ENCODE measurements at regions not wholly inside any gene's neighbourhood (a gene's known extent, or its start where the extent isn't known, plus 50 kb on each side); places are given as distances from the start of the nearest gene placed in this dataset.

DNA sequence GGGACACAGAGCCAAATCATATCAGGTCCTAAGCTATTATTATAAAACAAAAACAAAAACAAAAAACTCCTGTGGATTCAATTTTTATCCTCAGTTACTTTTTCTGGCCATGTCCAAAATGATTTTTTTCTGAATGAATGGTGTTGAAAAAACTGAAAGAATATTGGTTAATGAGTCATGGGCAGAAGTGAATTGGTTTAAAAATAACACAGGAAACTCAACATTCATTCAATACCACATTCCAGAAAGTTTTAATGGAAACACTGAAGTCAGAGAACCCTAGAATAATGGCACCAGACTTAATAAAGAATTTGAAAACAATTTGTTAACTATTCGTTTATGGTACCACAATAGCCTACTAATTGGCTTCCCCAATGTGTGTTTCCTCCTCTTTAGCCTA lies 102.4 kb upstream of the CDH9 start:
- Histone ChIP-seq H3K36me3 (ENCODE audit: insufficient read depth, low read length) (no peaks in the 10 kb centered on the region), H3K27ac (ENCODE audit: low read depth in 1 of 2, low read length in 2 of 2) (no peak overlapping the region), H3K9me3 (ENCODE audit: control insufficient read depth in 1 of 2, insufficient read depth in 1 of 2, low read length in 2 of 2) (no peaks in the 10 kb centered on the region), H3K4me3 (ENCODE audit: low read length) (no peak overlapping the region), H3K4me1 (ENCODE audit: insufficient read depth, low read length) (no peaks in the 10 kb centered on the region), H3K27me3 (ENCODE audit: control insufficient read depth in 1 of 2, insufficient read depth in 2 of 2, low read length in 2 of 2) (no peaks in the 10 kb centered on the region)
- Mint-ChIP-seq H3K27ac (no peak overlapping the region), H3K4me1 (ENCODE audit: low read depth) (no peaks in the 10 kb centered on the region), H3K27me3 (no peaks in the 10 kb centered on the region), H3K4me3 (no peak overlapping the region), H3K36me3 (ENCODE audit: low read depth) (no peaks in the 10 kb centered on the region), H3K9me3 (peaks cover 3% of the 10 kb centered on the region)
- TF ChIP-seq, protein P1, sequence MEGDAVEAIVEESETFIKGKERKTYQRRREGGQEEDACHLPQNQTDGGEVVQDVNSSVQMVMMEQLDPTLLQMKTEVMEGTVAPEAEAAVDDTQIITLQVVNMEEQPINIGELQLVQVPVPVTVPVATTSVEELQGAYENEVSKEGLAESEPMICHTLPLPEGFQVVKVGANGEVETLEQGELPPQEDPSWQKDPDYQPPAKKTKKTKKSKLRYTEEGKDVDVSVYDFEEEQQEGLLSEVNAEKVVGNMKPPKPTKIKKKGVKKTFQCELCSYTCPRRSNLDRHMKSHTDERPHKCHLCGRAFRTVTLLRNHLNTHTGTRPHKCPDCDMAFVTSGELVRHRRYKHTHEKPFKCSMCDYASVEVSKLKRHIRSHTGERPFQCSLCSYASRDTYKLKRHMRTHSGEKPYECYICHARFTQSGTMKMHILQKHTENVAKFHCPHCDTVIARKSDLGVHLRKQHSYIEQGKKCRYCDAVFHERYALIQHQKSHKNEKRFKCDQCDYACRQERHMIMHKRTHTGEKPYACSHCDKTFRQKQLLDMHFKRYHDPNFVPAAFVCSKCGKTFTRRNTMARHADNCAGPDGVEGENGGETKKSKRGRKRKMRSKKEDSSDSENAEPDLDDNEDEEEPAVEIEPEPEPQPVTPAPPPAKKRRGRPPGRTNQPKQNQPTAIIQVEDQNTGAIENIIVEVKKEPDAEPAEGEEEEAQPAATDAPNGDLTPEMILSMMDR (IDR thresholded peaks at IDR 0.05): no peak
- ChIA-PET CTCF (no interaction called here), POLR2A (no interaction called here)
- intact Hi-C loops (cut with DNase I, micrococcal nuclease): no loop called here
- DNase-seq: no peak
- no peak for ATAC-seq (ENCODE audit: poor library complexity)

DNA sequence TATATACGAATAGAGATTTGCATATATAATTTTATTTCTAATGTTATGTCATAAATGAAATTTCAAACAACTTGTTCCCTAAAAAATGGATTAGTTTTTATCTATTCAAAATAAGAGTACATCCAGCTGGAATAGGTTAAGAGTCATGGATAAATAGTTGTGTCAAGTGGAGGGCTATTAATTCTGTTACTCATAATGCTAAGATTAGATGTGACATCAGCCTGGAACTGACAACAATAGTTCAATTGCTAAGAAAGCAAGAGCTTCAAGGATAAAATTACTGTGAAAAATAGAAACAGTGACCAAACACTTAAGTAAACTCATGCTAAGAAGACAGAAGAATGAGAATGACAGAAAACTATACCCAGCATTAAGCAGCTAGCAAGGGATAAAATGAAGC lies 92.2 kb upstream of the CDH9 start:
- Mint-ChIP-seq H3K27ac (no peak overlapping the region), H3K4me1 (ENCODE audit: low read depth) (no peaks in the 10 kb centered on the region), H3K9me3 (peaks cover 19% of the 10 kb centered on the region), H3K27me3 (no peaks in the 10 kb centered on the region), H3K4me3 (no peak overlapping the region), H3K36me3 (ENCODE audit: low read depth) (no peaks in the 10 kb centered on the region)
- H3K27me3 ChIP-seq (ENCODE audit: control insufficient read depth in 1 of 2, insufficient read depth in 2 of 2, low read length in 2 of 2): no peaks in the 10 kb centered on the region
- ChIA-PET POLR2A (interaction anchor here (1.1 kb wide), 1 partner anchor 10 kb away, joined by 3 read pairs; no protein-coding TSS in a partner anchor), CTCF (no interaction called here)
- no peaks in the 10 kb centered on the region for H3K4me1 ChIP-seq (ENCODE audit: insufficient read depth, low read length)
- no peaks in the 10 kb centered on the region for H3K36me3 ChIP-seq (ENCODE audit: insufficient read depth, low read length)
- intact Hi-C loops (cut with DNase I, micrococcal nuclease): no loop called here
- DNase-seq: no peak
- TF ChIP-seq, protein P1 (IDR thresholded peaks at IDR 0.05): no peak
- H3K4me3 ChIP-seq (ENCODE audit: low read length): no peak overlapping the region
- no peak overlapping the region for H3K27ac ChIP-seq (ENCODE audit: low read depth in 1 of 2, low read length in 2 of 2)
- H3K9me3 ChIP-seq (ENCODE audit: control insufficient read depth in 1 of 2, insufficient read depth in 1 of 2, low read length in 2 of 2): no peaks in the 10 kb centered on the region
- ATAC-seq (ENCODE audit: poor library complexity): no peak

DNA sequence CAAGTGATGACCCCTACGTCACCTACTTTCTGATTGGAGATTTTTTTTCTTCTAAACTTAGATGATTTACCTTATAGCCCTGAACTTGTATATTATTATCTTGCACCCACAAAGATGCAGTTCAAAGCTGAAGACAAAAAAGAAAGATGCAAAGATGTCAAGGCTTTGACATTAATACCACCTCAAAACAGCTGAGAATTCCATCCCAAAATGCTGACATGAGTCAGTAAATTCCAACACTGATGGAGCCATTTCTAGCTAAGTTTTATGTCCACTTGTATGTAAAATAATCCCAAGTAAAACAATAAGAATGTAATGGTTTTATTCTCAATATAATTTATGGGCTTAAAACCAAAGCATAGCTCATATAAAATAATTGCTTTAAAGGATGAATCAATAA lies 91.5 kb upstream of the CDH9 start:
- Histone ChIP-seq H3K4me3 (ENCODE audit: low read length) (no peak overlapping the region), H3K36me3 (ENCODE audit: insufficient read depth, low read length) (no peaks in the 10 kb centered on the region), H3K4me1 (ENCODE audit: insufficient read depth, low read length) (no peaks in the 10 kb centered on the region), H3K27ac (ENCODE audit: low read depth in 1 of 2, low read length in 2 of 2) (no peak overlapping the region), H3K9me3 (ENCODE audit: control insufficient read depth in 1 of 2, insufficient read depth in 1 of 2, low read length in 2 of 2) (no peaks in the 10 kb centered on the region), H3K27me3 (ENCODE audit: control insufficient read depth in 1 of 2, insufficient read depth in 2 of 2, low read length in 2 of 2) (no peaks in the 10 kb centered on the region)
- ChIA-PET CTCF (no interaction called here), POLR2A (interaction anchor here (1.1 kb wide), 1 partner anchor 9 kb away, joined by 3 read pairs; no protein-coding TSS in a partner anchor)
- no peak overlapping the region for H3K27ac Mint-ChIP-seq
- H3K27me3 Mint-ChIP-seq: no peaks in the 10 kb centered on the region
- H3K4me3 Mint-ChIP-seq: no peak overlapping the region
- peaks cover 19% of the 10 kb centered on the region for H3K9me3 Mint-ChIP-seq
- no peaks in the 10 kb centered on the region for H3K36me3 Mint-ChIP-seq (ENCODE audit: low read depth)
- DNase-seq (no peak), ATAC-seq (ENCODE audit: poor library complexity) (no peak)
- H3K4me1 Mint-ChIP-seq (ENCODE audit: low read depth): no peaks in the 10 kb centered on the region
- intact Hi-C loops (cut with DNase I, micrococcal nuclease): no loop called here
- TF ChIP-seq, protein P1 (IDR thresholded peaks at IDR 0.05): no peak

Measured in CD4-positive, alpha-beta T cell (primary cell).